Neural cell (in vitro differentiated cells): ENCODE measurements at regions not wholly inside any gene's neighbourhood (a gene's known extent, or its start where the extent isn't known, plus 50 kb on each side); places are given as distances from the start of the nearest gene placed in this dataset.

Source experiments
- H2AFZ ChIP-seq: fragments of 200-600, 300-800 bp; sonication (generic), shearing (Covaris generic); 2 replicates; pipeline ENCODE4 v1.6.0; 2014; ENCODE audit warnings: low read depth, mild to moderate bottlenecking, antibody characterized with exemption, low read length, moderate library complexity
- H3F3A ChIP-seq: fragments of 200-600 bp; shearing (Covaris generic); 2 replicates; pipeline ENCODE4 v1.6.1; 2016; ENCODE audit warnings: mild to moderate bottlenecking, moderate library complexity, mixed read lengths, antibody characterized with exemption, low read length; ENCODE audit not compliant: insufficient read depth, poor library complexity, severe bottlenecking
- H3K27ac ChIP-seq: fragments of 200-600, 300-800 bp; sonication (generic), shearing (Covaris generic); 2 replicates; pipeline ENCODE4 v1.5.1; 2014; ENCODE audit warnings: mild to moderate bottlenecking, low read length, moderate library complexity
- H3K27me3 ChIP-seq: fragments of 300-800, 200-600 bp; sonication (generic), shearing (Covaris generic); 2 replicates; pipeline ENCODE4 v1.6.0; 2014; ENCODE audit warnings: mild to moderate bottlenecking, low read depth, low read length, moderate library complexity; ENCODE audit not compliant: insufficient read depth
- H3K36me3 ChIP-seq: fragments of 300-800, 200-600 bp; sonication (generic), shearing (Covaris generic); 2 replicates; pipeline ENCODE4 v1.5.1; 2014; ENCODE audit warnings: mild to moderate bottlenecking, antibody characterized with exemption, low read length, moderate library complexity; ENCODE audit not compliant: insufficient read depth
- H3K4me2 ChIP-seq: fragments of 300-800, 200-600 bp; sonication (generic), shearing (Covaris generic); 2 replicates; pipeline ENCODE4 v1.6.0; 2014; ENCODE audit warnings: mild to moderate bottlenecking, low read length
- H3K4me3 ChIP-seq: fragments of 300-800, 200-600 bp; sonication (generic), shearing (Covaris generic); 2 replicates; pipeline ENCODE4 v1.5.1; 2014; ENCODE audit warnings: mild to moderate bottlenecking, low read length, moderate library complexity
- H3K79me2 ChIP-seq: fragments of 200-600 bp; shearing (Covaris generic); replicated peaks from 2 replicates; pipeline ENCODE4 v1.6.0; 2014; ENCODE audit warnings: mild to moderate bottlenecking, low read length, moderate library complexity; ENCODE audit not compliant: insufficient read depth
- H3K9ac ChIP-seq: fragments of 300-800, 200-600 bp; sonication (generic), shearing (Covaris generic); 2 replicates; pipeline ENCODE4 v1.6.1; 2016; ENCODE audit warnings: mild to moderate bottlenecking, low read length, mixed read lengths
- H3K9me2 ChIP-seq: fragments of 200-600 bp; shearing (Covaris generic); 2 replicates; pipeline ENCODE4 v1.6.1; 2016; ENCODE audit warnings: mild to moderate bottlenecking, low read length, mixed read lengths; ENCODE audit not compliant: insufficient read depth
- H3K9me3 ChIP-seq: fragments of 200-600, 300-800 bp; sonication (generic), shearing (Covaris generic); 2 replicates; pipeline ENCODE4 v1.6.1; 2016; ENCODE audit warnings: mild to moderate bottlenecking, mixed run types, low read length, moderate library complexity, mixed read lengths
- H4K20me1 ChIP-seq: fragments of 200-600 bp; shearing (Covaris generic); 2 replicates; pipeline ENCODE4 v1.6.1; 2016; ENCODE audit warnings: mild to moderate bottlenecking, mixed run types; ENCODE audit not compliant: insufficient read depth
- EP300 ChIP-seq: fragments of 450-650 bp; conservative IDR thresholded peaks from 2 replicates; pipeline ENCODE4 v1.6.1; 2014; ENCODE audit warnings: antibody characterized with exemption, mild to moderate bottlenecking, moderate library complexity; ENCODE audit not compliant: poor library complexity, severe bottlenecking
- EZH2 ChIP-seq: fragments of 200-600, 300-800 bp; shearing (Covaris generic), sonication (generic); IDR thresholded peaks from 2 replicates; pipeline ENCODE4 v1.6.1; 2014; ENCODE audit warnings: antibody characterized with exemption, low read length, borderline replicate concordance, mild to moderate bottlenecking; ENCODE audit not compliant: insufficient read depth, poor library complexity, severe bottlenecking
- MXI1 ChIP-seq: fragments of 450-650 bp; conservative IDR thresholded peaks from 2 replicates; pipeline ENCODE4 v1.6.1; 2014; ENCODE audit warnings: antibody characterized with exemption, mild to moderate bottlenecking; ENCODE audit not compliant: poor library complexity, severe bottlenecking
- POLR2AphosphoS5 ChIP-seq: IDR thresholded peaks from 2 replicates; pipeline ENCODE4 v1.6.1; 2012
- RAD21 ChIP-seq: fragments of 450-650 bp; conservative IDR thresholded peaks from 2 replicates; pipeline ENCODE4 v1.6.1; 2014; ENCODE audit warnings: antibody characterized with exemption, mild to moderate bottlenecking, moderate library complexity
- SMC3 ChIP-seq: fragments of 450-650 bp; conservative IDR thresholded peaks from 2 replicates; pipeline ENCODE4 v1.6.1; 2014; ENCODE audit warnings: antibody characterized with exemption, mild to moderate bottlenecking, moderate library complexity; ENCODE audit not compliant: poor library complexity
- TAF1 ChIP-seq: IDR thresholded peaks from 2 replicates; pipeline ENCODE4 v1.6.1; 2012; ENCODE audit warnings: low read depth
- TF ChIP-seq, protein P1 (sequence below): IDR thresholded peaks from 2 replicates; pipeline ENCODE4 v1.6.1; 2012; ENCODE audit warnings: borderline replicate concordance
- TF ChIP-seq, protein P2 (sequence below): fragments of 450-650 bp; IDR thresholded peaks from 2 replicates; pipeline ENCODE4 v1.5.1; 2014; ENCODE audit warnings: antibody characterized with exemption, mild to moderate bottlenecking, moderate library complexity; ENCODE audit not compliant: poor library complexity, severe bottlenecking

DNA sequence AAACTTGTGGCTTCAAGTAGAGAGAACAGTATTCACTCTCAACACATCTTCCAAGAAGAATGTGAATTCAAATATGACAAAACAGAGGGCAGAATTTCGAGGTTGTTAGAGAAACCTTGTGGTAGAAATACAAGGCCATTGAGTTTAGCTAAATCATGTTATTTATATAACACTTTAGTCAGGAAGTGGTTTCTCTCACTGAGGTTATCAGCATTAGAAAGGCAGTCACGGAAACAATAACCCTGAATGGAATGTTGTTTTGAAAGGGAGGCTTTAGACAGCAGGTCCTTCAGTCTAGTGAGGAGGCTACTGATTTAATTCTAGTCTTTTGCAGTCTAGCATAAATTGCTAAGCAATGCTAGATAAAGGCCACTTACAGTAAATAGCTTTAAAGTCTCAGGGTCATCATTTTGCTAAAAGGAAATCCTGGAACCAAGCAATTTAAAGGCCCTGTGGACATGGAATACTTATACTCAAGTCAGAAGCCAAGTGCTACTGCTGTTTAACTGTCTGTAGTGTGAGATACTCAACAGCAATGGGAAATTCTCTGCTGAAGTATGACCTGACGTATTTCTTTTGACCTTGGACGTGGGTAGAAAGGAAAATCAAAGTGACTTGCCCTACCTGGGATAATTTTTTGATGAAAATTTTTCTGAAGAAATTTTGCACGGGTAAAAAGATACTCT is 89.0 kb upstream of the CHODL start:
- Histone ChIP-seq H3K79me2 (no peaks in the 10 kb centered on the region), H3K27ac (no peak overlapping the region), H3K36me3 (no peaks in the 10 kb centered on the region), H3K27me3 (no peaks in the 10 kb centered on the region), H4K20me1 (no peaks in the 10 kb centered on the region), H3K9me2 (no peaks in the 10 kb centered on the region), H3K9me3 (no peaks in the 10 kb centered on the region), H3K4me2 (no peak overlapping the region), H3K9ac (no peak overlapping the region), H2AFZ (no peak overlapping the region), H3F3A (no peaks in the 10 kb centered on the region), H3K4me3 (no peak overlapping the region)
- no peak for TF ChIP-seq TAF1
- no peak for TF ChIP-seq EZH2
- TF ChIP-seq POLR2AphosphoS5: peak; percentile 58
- TF ChIP-seq EP300: peak; percentile 19
- no peak for TF ChIP-seq RAD21
- TF ChIP-seq, protein P1, sequence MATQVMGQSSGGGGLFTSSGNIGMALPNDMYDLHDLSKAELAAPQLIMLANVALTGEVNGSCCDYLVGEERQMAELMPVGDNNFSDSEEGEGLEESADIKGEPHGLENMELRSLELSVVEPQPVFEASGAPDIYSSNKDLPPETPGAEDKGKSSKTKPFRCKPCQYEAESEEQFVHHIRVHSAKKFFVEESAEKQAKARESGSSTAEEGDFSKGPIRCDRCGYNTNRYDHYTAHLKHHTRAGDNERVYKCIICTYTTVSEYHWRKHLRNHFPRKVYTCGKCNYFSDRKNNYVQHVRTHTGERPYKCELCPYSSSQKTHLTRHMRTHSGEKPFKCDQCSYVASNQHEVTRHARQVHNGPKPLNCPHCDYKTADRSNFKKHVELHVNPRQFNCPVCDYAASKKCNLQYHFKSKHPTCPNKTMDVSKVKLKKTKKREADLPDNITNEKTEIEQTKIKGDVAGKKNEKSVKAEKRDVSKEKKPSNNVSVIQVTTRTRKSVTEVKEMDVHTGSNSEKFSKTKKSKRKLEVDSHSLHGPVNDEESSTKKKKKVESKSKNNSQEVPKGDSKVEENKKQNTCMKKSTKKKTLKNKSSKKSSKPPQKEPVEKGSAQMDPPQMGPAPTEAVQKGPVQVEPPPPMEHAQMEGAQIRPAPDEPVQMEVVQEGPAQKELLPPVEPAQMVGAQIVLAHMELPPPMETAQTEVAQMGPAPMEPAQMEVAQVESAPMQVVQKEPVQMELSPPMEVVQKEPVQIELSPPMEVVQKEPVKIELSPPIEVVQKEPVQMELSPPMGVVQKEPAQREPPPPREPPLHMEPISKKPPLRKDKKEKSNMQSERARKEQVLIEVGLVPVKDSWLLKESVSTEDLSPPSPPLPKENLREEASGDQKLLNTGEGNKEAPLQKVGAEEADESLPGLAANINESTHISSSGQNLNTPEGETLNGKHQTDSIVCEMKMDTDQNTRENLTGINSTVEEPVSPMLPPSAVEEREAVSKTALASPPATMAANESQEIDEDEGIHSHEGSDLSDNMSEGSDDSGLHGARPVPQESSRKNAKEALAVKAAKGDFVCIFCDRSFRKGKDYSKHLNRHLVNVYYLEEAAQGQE: peak; percentile 85
- TF ChIP-seq SMC3: no peak
- no peak for TF ChIP-seq MXI1
- TF ChIP-seq, protein P2, sequence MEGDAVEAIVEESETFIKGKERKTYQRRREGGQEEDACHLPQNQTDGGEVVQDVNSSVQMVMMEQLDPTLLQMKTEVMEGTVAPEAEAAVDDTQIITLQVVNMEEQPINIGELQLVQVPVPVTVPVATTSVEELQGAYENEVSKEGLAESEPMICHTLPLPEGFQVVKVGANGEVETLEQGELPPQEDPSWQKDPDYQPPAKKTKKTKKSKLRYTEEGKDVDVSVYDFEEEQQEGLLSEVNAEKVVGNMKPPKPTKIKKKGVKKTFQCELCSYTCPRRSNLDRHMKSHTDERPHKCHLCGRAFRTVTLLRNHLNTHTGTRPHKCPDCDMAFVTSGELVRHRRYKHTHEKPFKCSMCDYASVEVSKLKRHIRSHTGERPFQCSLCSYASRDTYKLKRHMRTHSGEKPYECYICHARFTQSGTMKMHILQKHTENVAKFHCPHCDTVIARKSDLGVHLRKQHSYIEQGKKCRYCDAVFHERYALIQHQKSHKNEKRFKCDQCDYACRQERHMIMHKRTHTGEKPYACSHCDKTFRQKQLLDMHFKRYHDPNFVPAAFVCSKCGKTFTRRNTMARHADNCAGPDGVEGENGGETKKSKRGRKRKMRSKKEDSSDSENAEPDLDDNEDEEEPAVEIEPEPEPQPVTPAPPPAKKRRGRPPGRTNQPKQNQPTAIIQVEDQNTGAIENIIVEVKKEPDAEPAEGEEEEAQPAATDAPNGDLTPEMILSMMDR: no peak

DNA sequence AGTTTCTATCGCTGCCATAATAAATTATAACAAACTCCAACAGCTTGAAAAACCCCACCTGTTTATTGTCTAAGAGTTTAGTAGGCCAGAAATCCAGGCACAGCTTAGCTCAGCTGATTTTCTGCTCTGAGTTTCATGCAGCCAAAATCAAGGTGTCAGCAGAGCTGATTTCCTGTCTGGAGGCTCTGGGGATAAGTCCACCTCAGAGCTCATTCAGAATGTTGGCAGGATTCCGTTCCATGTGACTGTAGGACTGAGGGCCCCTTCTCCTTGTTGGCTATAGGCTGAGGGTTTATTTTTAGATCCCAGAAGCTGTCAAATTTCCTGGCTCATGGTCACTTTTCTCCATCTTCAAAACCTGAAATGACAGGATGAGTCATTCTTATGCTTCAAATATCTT is 91.6 kb upstream of the CHODL start:
- no peaks in the 10 kb centered on the region for H3K79me2 ChIP-seq
- H3K4me2 ChIP-seq: no peak overlapping the region
- H3K27me3 ChIP-seq: no peaks in the 10 kb centered on the region
- H3F3A ChIP-seq: no peaks in the 10 kb centered on the region
- H3K36me3 ChIP-seq: no peaks in the 10 kb centered on the region
- H2AFZ ChIP-seq: no peak overlapping the region
- no peak overlapping the region for H3K4me3 ChIP-seq
- H4K20me1 ChIP-seq: no peaks in the 10 kb centered on the region
- H3K9me3 ChIP-seq: no peaks in the 10 kb centered on the region
- H3K27ac ChIP-seq: no peak overlapping the region
- TF ChIP-seq EZH2 (no peak), POLR2AphosphoS5 (no peak), TAF1 (no peak), MXI1 (no peak), EP300 (no peak), SMC3 (no peak)
- TF ChIP-seq, protein P1: no peak
- TF ChIP-seq, protein P2: no peak
- H3K9me2 ChIP-seq: no peaks in the 10 kb centered on the region
- no peak overlapping the region for H3K9ac ChIP-seq
